Pancreas (tissue), 10 donors: ENCODE measurements at regions not wholly inside any gene's neighbourhood (a gene's known extent, or its start where the extent isn't known, plus 50 kb on each side); places are given as distances from the start of the nearest gene placed in this dataset.

Experiments used
- ATAC-seq, 4 donors: fragments of 200-7000 bp; cut with Tn5 transposase; one replicate each; pipeline versions ENCODE4 v1.8.0 to v1.9.1; 2020; ENCODE audit warnings: mild to moderate bottlenecking in 4 of 4, moderate library complexity in 4 of 4
- DNase-seq, 6 donors: peaks; one replicate each; pipeline ENCODE4 v3.0.0-alpha.2; 2020
- FAIRE-seq: peaks from 2 replicates; lab custom pipeline; 2012; peaks lifted over from hg19 to GRCh38; lab: Jason Lieb, UNC
- H3K27ac ChIP-seq, 4 donors: fragments of 200-600 bp; sonication (generic); 1 replicate in 3 of 4; 2 replicates in 1 of 4; pipeline versions ENCODE4 v1.5.0 to v1.8.0; 2020
- H3K27me3 ChIP-seq, 4 donors: fragments of 200-600 bp; one replicate each; pipeline ENCODE4 v1.8.0; 2021
- H3K36me3 ChIP-seq, 3 donors: fragments of 200-600 bp; sonication (generic) in 1 of 3; one replicate each; pipeline versions ENCODE4 v1.5.0 to v1.8.0; 2020 to 2021
- H3K4me1 ChIP-seq, 3 donors: fragments of 200-600 bp; one replicate each; pipeline ENCODE4 v1.8.0; 2021
- H3K4me3 ChIP-seq, 4 donors: fragments of 200-600 bp; sonication (generic) in 2 of 4; one replicate each; pipeline versions ENCODE4 v1.5.0 to v1.8.0; 2020 to 2021
- H3K9me3 ChIP-seq, 4 donors: fragments of 200-600 bp; one replicate each; pipeline ENCODE4 v1.8.0; 2021
- CTCF ChIP-seq, 4 donors: fragments of 200-600 bp; sonication (generic) in 3 of 4; IDR thresholded peaks; one replicate each; pipeline versions ENCODE4 v1.5.0 to v1.8.0; 2021; ENCODE audit warnings: antibody characterized with exemption in 4 of 4
- WGBS, 2 donors: extraction: QIAGEN DNeasy Blood & Tissue Kit; methylation state at CpG; one replicate each; pipeline ENCODE4 v1.1.7; 2013; 5-methylcytosine and 5-hydroxymethylcytosine counted together
- intact Hi-C, 3 donors: fragments of 100-400 bp; cut with DNase I; formaldehyde crosslinking; loops; one replicate each; pipeline versions ENCODE4 v1.11.1 to v1.14.2; 2022
- donor health status: healthy with polysubstance abuse.
- donor health status: DM: no; HTN: no; CAD: no; lungs with moderate emphysema.
- donor health status: DM: no; HTN: no; CAD: no.
- donor health status: control.
- donor health status: control.
- donor health status: Bipolar disorder and iron deficiency.
- donor health status: DM: yes; HTN: yes; CAD: no.
- donor health status: DM: no; HTN: no; CAD: no.
- donor health status: DM: no; HTN: no; CAD: no.
- donor health status: DM: yes; HTN: yes; CAD: no.

GRCh38 chr1:14338509-14338908, 260.0 kb upstream of the KAZN start:
- intact Hi-C loops: no loop called here
- WGBS, 2 donors: 44 to 71% methylated on average over 3 of the region's 3 CpGs
- no peaks in the 10 kb centered on the region for H3K4me1 ChIP-seq

GRCh38 chr1:14339288-14339687, 259.2 kb upstream of the KAZN start:
- FAIRE-seq: no peak

More at GRCh38 chr1:14338509-14338908, 260.0 kb upstream of the KAZN start:
- DNase-seq: no peak
- ATAC-seq: no peak
- H3K4me3 ChIP-seq: no peak overlapping the region
- no peaks in the 10 kb centered on the region for H3K36me3 ChIP-seq
- TF ChIP-seq CTCF (IDR thresholded peaks at IDR 0.05): no peak
- no peaks in the 10 kb centered on the region for H3K9me3 ChIP-seq
- FAIRE-seq: no peak
- H3K27me3 ChIP-seq: peaks cover 0 to 7% (median 0%) of the 10 kb centered on the region in 4 donors
- no peak overlapping the region for H3K27ac ChIP-seq

GRCh38 chr1:14340002-14340785, 258.3 kb upstream of the KAZN start:
- Histone ChIP-seq H3K4me1 (no peaks in the 10 kb centered on the region), H3K27me3 (peaks cover 0 to 7% (median 0%) of the 10 kb centered on the region in 4 donors), H3K9me3 (no peaks in the 10 kb centered on the region), H3K27ac (no peak overlapping the region), H3K4me3 (no peak overlapping the region), H3K36me3 (no peaks in the 10 kb centered on the region)
- no peak for ATAC-seq
- no peak for DNase-seq
- FAIRE-seq: no peak
- WGBS, 2 donors: 30% methylated on average over 5 of the region's 5 CpGs
- intact Hi-C loops: no loop called here
- no peak for TF ChIP-seq CTCF (IDR thresholded peaks at IDR 0.05)

More at GRCh38 chr1:14339288-14339687, 259.2 kb upstream of the KAZN start:
- Histone ChIP-seq H3K27ac (no peak overlapping the region), H3K4me3 (no peak overlapping the region), H3K9me3 (no peaks in the 10 kb centered on the region), H3K36me3 (no peaks in the 10 kb centered on the region), H3K27me3 (peaks cover 0 to 7% (median 0%) of the 10 kb centered on the region in 4 donors), H3K4me1 (no peaks in the 10 kb centered on the region)
- DNase-seq: no peak
- TF ChIP-seq CTCF (IDR thresholded peaks at IDR 0.05): no peak
- intact Hi-C loops: no loop called here
- no peak for ATAC-seq
- WGBS, 2 donors: 56 to 70% methylated on average over 5 of the region's 5 CpGs

GRCh38 chr1:14341147-14341546, 257.3 kb upstream of the KAZN start:
- FAIRE-seq (no peak), ATAC-seq (no peak), DNase-seq (no peak)
- Histone ChIP-seq H3K4me3 (no peak overlapping the region), H3K27me3 (peaks cover 0 to 7% (median 0%) of the 10 kb centered on the region in 4 donors), H3K27ac (no peak overlapping the region), H3K9me3 (no peaks in the 10 kb centered on the region), H3K4me1 (no peaks in the 10 kb centered on the region), H3K36me3 (no peaks in the 10 kb centered on the region)
- no peak for TF ChIP-seq CTCF (IDR thresholded peaks at IDR 0.05)
- WGBS, 2 donors: 66 to 72% methylated on average over 3 of the region's 3 CpGs
- intact Hi-C loops: no loop called here

- Histone ChIP-seq H3K9me3 (no peaks in the 10 kb centered on the region), H3K4me1 (no peaks in the 10 kb centered on the region), H3K36me3 (no peaks in the 10 kb centered on the region), H3K4me3 (no peak overlapping the region), H3K27ac (no peak overlapping the region), H3K27me3 (no peaks in the 10 kb centered on the region)
- intact Hi-C loops: no loop called here
- DNase-seq (no peak), ATAC-seq (no peak), FAIRE-seq (no peak)
- 54 to 71% methylated on average over 8 of the region's 8 CpGs for WGBS, 2 donors
- no peak for TF ChIP-seq CTCF (IDR thresholded peaks at IDR 0.05)
These were observed 252.4 kb upstream of the KAZN start for GRCh38 chr1:14345946-14346550.
